Ascending aorta (tissue), 2 donors: ENCODE measurements at regions not wholly inside any gene's neighbourhood (a gene's known extent, or its start where the extent isn't known, plus 50 kb on each side); places are given as distances from the start of the nearest gene placed in this dataset.
"Not testable (repeated sequence)": the region's sequence is repeated elsewhere in the genome, so short reads cannot be mapped to it uniquely, and the experiment has no call there.

Experiments used
- DNase-seq, 2 donors: peaks; one replicate each; pipeline ENCODE4 v3.0.0-alpha.2; 2019; ENCODE audit warnings: low spot score in 2 of 2
- H3K27ac ChIP-seq, 2 donors: fragments of 200-600 bp; sonication (generic); one replicate each; pipeline ENCODE4 v1.5.1; 2016 to 2017; ENCODE audit warnings: mild to moderate bottlenecking in 1 of 2
- H3K27me3 ChIP-seq: fragments of 200-600 bp; sonication (generic); one replicate; pipeline ENCODE4 v1.5.1; 2017
- H3K36me3 ChIP-seq, 2 donors: fragments of 200-600 bp; sonication (generic); one replicate each; pipeline ENCODE4 v1.5.1; 2016
- H3K4me1 ChIP-seq, 2 donors: fragments of 200-600 bp; sonication (generic); one replicate each; pipeline ENCODE4 v1.5.1; 2016 to 2017; ENCODE audit warnings: mild to moderate bottlenecking in 1 of 2
- H3K4me3 ChIP-seq, 2 donors: fragments of 200-600 bp; sonication (generic); one replicate each; pipeline ENCODE4 v1.5.1; 2016 to 2017; ENCODE audit warnings: mild to moderate bottlenecking in 1 of 2
- H3K9me3 ChIP-seq, 2 donors: fragments of 200-600 bp; sonication (generic); one replicate each; pipeline ENCODE4 v1.5.1; 2016
- intact Hi-C: fragments of 100-400 bp; cut with DNase I; formaldehyde crosslinking; loops from one replicate; pipeline ENCODE4 v1.15.1; 2023
- TF ChIP-seq, protein P1 (sequence below), 3 experiments: fragments of 200-600 bp in 2 of 3; fragments of 450-650 bp in 1 of 3; sonication (generic) in 2 of 3; IDR thresholded peaks; one replicate each; pipeline ENCODE4 v1.5.1; 2016 to 2019; ENCODE audit warnings: antibody characterized with exemption in 3 of 3, mild to moderate bottlenecking in 1 of 3, moderate library complexity in 1 of 3

DNA sequence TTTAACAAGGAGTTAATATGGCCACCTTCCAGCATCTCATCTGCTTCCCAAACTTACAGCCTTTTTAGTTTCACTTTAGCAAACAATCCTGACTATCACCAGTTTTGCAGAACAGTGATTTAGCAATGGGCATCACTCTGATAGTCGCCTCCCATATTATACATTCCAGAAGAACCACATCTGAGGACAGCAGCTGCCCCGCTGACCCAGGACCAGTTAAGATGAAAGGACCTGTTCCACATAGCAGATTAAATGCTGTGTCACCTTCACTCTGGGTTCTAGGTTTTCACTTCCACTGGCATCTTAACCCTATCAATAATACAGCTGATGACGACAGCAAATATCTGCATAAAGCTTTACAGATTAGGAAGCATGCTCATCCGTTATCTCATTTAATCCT, 99.8 kb downstream of the TRIM69 start:
- Histone ChIP-seq H3K4me1 (no peaks in the 10 kb centered on the region), H3K9me3 (no peaks in the 10 kb centered on the region), H3K36me3 (no peaks in the 10 kb centered on the region), H3K27me3 (no peaks in the 10 kb centered on the region), H3K4me3 (no peak overlapping the region), H3K27ac (no peak overlapping the region)
- no peak for DNase-seq
- intact Hi-C loops = no loop called here
- TF ChIP-seq, protein P1, sequence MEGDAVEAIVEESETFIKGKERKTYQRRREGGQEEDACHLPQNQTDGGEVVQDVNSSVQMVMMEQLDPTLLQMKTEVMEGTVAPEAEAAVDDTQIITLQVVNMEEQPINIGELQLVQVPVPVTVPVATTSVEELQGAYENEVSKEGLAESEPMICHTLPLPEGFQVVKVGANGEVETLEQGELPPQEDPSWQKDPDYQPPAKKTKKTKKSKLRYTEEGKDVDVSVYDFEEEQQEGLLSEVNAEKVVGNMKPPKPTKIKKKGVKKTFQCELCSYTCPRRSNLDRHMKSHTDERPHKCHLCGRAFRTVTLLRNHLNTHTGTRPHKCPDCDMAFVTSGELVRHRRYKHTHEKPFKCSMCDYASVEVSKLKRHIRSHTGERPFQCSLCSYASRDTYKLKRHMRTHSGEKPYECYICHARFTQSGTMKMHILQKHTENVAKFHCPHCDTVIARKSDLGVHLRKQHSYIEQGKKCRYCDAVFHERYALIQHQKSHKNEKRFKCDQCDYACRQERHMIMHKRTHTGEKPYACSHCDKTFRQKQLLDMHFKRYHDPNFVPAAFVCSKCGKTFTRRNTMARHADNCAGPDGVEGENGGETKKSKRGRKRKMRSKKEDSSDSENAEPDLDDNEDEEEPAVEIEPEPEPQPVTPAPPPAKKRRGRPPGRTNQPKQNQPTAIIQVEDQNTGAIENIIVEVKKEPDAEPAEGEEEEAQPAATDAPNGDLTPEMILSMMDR (IDR thresholded peaks at IDR 0.05) = no peak

DNA sequence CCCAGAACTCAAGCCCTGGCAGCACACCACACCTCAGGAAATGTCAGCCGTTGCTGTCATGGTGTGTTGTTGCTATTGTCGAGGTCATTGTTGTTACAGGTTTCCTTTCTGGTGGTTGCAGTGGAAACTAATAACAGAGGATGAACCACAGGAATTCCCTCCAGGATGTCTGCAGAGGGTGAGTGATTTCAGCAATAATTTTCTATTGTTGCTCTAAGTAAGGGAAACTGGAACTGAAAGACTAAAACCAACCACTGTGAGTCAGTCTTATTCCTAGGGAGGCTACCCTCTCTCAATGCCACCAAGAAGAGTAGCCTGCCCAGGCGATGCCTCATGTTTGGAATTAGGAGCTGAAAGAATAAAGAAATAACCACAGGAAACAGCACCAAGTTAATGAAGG, 102.6 kb downstream of the TRIM69 start:
- H3K27ac ChIP-seq, H3K27me3 ChIP-seq, H3K36me3 ChIP-seq, H3K4me3 ChIP-seq, intact Hi-C loops, H3K9me3 ChIP-seq, DNase-seq, H3K4me1 ChIP-seq: not testable (repeated sequence)

DNA sequence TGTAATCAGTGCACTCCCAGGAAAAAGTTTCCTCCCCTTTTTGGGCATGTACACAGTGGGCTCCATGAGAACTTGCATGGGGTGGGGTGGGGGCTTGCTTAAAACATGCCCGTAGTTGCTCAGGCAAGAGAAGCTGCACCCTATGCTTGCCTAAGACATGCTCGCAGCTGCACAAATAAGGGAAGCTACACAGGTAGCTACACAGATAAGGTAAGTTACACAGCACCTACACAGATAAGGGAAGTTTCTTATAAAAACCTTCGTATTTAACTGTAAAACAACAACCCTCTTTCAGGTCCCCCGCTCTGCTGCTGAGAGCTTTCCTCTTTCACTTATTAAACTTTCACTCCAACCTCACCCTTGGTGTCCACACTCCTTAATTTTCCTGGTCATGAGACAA, 105.4 kb downstream of the TRIM69 start:
- H3K4me3 ChIP-seq, H3K9me3 ChIP-seq, H3K27ac ChIP-seq, DNase-seq, intact Hi-C loops, H3K36me3 ChIP-seq, H3K27me3 ChIP-seq, H3K4me1 ChIP-seq: not testable (repeated sequence)

DNA sequence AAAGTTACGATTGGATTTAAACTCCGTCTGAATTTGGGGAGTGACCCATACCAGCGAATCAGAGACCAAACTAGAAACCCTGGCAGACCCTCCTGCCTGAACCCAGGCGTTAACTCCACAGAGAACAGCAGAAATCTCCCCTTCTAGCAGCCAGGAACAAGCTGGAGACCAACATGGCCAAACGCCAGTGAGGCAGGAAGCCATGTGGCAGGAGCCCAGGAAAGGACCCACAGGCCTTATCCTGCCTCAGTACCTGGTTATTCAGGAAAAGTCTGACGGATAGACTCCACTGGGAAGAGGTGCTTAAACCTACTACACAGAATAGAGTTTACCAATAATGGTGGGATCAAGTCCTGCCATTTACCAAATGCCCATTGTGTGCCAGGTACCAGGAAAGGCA, 106.6 kb downstream of the TRIM69 start:
- H3K9me3 ChIP-seq, H3K27ac ChIP-seq, H3K4me1 ChIP-seq, H3K27me3 ChIP-seq, intact Hi-C loops, DNase-seq, H3K4me3 ChIP-seq, H3K36me3 ChIP-seq: not testable (repeated sequence)

DNA sequence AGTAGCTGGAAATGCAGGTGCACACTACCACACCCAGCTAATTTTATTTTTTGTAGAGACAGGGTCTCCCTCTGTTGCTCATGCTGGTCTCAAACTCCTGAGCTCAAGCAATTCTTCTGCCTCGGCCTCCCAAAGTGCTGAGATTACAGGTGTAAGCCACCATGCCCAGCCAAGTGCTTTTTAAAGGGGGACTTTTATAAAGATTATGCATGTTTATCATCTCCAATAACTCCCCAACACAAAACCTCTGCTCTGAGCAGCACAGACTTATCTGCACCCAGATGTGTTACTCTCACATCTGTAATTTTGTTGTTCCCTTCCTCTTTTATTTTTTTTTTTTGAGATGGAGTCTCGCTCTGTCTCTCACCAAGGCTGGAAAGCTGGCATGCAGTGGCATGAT, 108.6 kb downstream of the TRIM69 start:
- intact Hi-C loops, DNase-seq, H3K9me3 ChIP-seq, H3K27me3 ChIP-seq, H3K27ac ChIP-seq, H3K36me3 ChIP-seq, H3K4me3 ChIP-seq, H3K4me1 ChIP-seq: not testable (repeated sequence)

DNA sequence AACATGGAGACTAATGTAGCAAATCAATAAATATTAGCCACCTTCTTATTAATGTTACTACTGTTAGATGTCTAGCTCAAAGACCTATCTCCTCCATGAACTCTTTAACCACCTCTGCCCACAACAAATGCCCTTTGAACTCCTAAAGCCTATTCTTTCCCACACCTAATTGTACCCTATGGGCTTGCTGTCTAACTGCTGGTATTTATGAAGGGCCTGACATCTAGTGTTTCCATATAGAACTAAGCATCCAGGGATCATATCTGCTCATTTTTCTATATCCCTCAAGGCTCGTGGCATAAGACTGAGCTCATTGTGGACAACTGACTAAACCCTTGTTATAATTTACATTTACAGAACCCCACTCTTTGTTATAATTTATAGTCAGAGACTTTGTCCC, 109.8 kb downstream of the TRIM69 start:
- H3K27me3 ChIP-seq, intact Hi-C loops, H3K4me3 ChIP-seq, H3K36me3 ChIP-seq, H3K27ac ChIP-seq, H3K9me3 ChIP-seq, DNase-seq, H3K4me1 ChIP-seq: not testable (repeated sequence)

DNA sequence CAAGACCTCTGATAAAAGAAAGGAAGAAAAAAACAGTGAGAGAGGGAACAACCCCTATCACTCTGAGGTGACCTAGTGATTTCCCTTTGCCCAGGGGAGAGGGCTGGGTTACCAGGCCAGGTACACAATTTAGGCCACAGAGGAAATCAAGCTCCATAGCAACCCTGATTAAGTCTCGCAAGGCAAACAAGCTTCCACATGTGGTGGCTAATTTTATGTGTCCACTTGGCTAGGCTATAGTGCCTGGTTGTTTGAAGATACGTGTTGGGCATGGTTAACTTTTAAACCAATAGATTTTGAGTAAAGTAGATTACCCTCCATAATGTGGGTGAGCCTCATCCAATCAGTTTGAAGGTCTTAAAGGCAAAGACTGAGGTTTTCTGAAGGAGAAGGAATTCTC, 108.9 kb upstream of the TERB2 start:
- intact Hi-C loops, H3K4me3 ChIP-seq, H3K36me3 ChIP-seq, H3K9me3 ChIP-seq, H3K4me1 ChIP-seq, DNase-seq, H3K27ac ChIP-seq, H3K27me3 ChIP-seq: not testable (repeated sequence)

DNA sequence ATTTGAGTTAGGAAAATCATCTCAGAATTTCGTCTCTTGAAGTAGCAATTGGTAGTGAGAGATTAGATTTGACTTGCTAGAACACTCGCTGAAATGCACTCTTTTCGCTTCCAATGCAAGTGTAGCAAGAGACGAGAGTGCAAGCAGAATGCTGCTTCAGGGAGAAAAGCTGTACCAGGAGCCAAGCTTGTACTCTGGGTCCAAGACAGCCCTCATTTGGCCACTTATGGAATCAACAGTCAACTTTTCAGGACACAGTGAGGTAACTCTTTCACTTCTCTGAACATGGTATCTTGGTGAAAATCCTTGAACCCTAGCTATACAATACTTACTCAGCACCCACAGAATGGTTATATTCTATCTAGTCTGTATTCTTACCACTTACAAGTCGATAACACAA, 107.6 kb upstream of the TERB2 start:
- intact Hi-C loops = not testable (repeated sequence)

DNA sequence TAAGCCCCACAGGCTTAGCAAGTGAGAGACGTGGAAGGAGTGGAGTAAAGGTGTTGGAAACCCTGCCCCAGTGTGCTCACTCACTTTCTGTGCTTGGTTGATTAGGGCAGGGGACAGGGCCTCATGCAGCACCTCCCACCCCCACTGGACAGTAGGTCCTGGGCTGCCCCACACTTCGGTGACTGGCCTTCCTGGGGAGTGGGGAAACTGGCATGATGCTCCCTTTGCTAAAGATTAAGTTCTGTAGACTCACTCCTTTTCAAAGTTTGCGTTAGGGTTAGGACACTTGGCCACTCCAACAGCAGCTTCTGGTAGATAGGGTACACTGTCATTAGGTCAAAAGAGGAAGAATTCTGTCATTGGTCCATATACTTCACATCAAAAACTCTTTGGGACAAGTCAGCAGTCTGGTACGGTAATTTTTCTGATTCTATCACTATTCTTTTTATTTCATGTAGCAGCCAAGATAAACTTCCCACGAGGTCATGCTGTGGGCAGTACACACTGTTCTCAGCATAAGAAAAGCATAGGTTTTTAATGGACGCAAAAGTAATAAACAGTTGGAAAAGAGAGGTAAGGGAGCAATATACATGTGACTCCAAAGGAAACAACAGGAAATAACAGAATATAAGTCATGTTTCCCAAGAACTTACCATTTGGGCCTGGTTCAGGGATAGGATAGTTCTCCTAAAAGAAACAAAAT, 106.6 kb upstream of the TERB2 start:
- not testable (repeated sequence) for H3K9me3 ChIP-seq, H3K4me3 ChIP-seq, H3K4me1 ChIP-seq, DNase-seq, H3K27ac ChIP-seq, H3K36me3 ChIP-seq, H3K27me3 ChIP-seq
- intact Hi-C loops = loop anchor here (5.0 kb wide), 1 partner anchor 187 kb away; no protein-coding TSS in a partner anchor

More for the DNA sequence above, 107.6 kb upstream of the TERB2 start:
- H3K27ac ChIP-seq, H3K36me3 ChIP-seq, H3K4me3 ChIP-seq, H3K9me3 ChIP-seq, DNase-seq, H3K27me3 ChIP-seq, H3K4me1 ChIP-seq: not testable (repeated sequence)

DNA sequence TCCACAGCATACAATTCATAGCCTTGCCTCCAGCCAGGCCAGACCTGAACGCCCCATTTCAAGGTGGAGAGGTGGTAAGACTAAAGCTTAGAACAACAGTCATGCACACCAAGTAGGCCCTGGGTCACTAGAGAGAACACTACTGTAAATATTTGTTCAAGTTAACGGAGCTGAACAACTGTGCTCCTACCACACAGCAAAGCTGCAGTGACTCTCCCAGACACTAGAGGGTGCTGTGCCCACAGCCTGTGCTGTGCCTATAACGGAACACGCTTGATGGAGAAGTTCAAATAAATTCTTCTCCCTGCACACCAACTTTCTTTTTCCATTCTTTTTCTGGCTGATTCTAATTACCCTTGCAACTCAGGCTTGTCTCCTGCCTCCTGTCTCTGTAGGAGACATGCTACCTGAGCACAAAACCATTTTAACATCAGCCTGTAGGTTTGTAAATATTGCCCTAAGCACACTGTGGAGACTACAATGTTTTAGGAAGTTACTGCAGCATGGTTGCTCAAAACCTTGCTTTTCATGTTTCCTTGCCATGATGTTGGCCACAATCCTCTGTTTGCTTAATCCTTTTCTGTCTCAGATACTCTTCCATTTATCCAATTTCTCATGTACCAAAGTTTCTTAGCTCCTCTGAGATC, 103.1 kb upstream of the TERB2 start:
- H3K27me3 ChIP-seq, H3K27ac ChIP-seq, H3K4me1 ChIP-seq, H3K9me3 ChIP-seq, H3K4me3 ChIP-seq, H3K36me3 ChIP-seq: not testable (repeated sequence)
- peak in 1 of 2 donors; percentile 65 for DNase-seq
- intact Hi-C loops = loop anchor here (5.0 kb wide), 1 partner anchor 184 kb away; no protein-coding TSS in a partner anchor
- TF ChIP-seq, protein P1 (IDR thresholded peaks at IDR 0.05) = peak; percentile 42 to 82 (median 59)

DNA sequence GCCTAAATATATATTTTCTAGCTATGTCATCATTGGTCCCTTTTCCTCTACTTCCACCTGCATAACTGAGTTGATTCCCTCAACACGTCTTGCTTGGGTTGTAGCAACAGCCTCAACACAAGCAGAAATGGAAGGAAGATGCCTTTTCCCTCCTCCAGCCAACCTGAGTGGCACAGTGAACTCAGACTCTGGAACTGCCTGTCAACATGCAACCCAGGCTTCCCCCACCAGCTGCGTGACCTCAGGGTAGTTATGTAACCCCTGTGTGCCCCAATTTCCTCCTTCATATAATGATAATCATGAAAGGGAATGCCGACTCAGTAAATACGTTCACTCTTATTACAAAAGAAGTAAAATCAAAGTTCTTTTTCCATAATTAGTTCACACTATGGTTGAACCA, 101.8 kb upstream of the TERB2 start:
- not testable (repeated sequence) for H3K27ac ChIP-seq, DNase-seq, H3K9me3 ChIP-seq, H3K36me3 ChIP-seq, H3K4me3 ChIP-seq, H3K27me3 ChIP-seq, H3K4me1 ChIP-seq
- intact Hi-C loops = loop anchor here (5.0 kb wide), 1 partner anchor 183 kb away; no protein-coding TSS in a partner anchor

DNA sequence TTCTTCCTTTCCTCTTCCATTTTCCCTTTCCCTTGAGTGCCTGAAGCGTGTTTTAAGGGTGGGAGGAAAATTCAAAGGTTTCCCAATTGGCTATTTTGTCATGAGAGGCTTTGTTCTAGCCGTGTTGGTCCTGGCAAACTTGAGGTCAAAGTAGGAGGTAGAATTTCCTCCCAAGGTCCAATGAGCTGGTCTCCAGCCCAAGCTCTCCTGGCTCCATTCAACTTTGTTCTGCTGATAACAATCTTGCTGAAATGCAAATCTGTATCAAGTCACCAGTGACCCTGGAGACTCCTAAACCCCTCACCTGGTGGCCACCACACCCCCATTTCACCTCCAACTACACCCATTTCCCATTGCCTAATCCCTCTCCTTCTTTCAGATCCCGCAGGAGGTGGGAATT, 100.2 kb upstream of the TERB2 start:
- H3K4me1 ChIP-seq, H3K27ac ChIP-seq, H3K4me3 ChIP-seq, H3K9me3 ChIP-seq, DNase-seq, intact Hi-C loops, H3K36me3 ChIP-seq, H3K27me3 ChIP-seq: not testable (repeated sequence)
